HG02642 (cell line): ENCODE measurements at regions not wholly inside any gene's neighbourhood (a gene's known extent, or its start where the extent isn't known, plus 50 kb on each side); places are given as distances from the start of the nearest gene placed in this dataset.

Experiments
- ATAC-seq: cut with Tn5 transposase; IDR thresholded peaks from one replicate; pipeline ENCODE4 v1.9.1; 2021; ENCODE audit warnings: mild to moderate bottlenecking; ENCODE audit not compliant: unreplicated experiment, poor library complexity

- no peak for ATAC-seq
Observed at GRCh38 chrX:51798701-51799100, 55.5 kb downstream of the GSPT2 start.

GRCh38 chrX:51802917-51803688, 59.9 kb downstream of the GSPT2 start:
- peak; percentile 95 for ATAC-seq

- no peak for ATAC-seq
Observed at GRCh38 chrX:51803833-51804232, 60.6 kb downstream of the GSPT2 start.

- ATAC-seq, result no peak
Observed at GRCh38 chrX:51804741-51805140, 61.5 kb downstream of the GSPT2 start.

- ATAC-seq, result no peak
Observed at GRCh38 chrX:51813886-51814460, 70.7 kb downstream of the GSPT2 start.

- ATAC-seq, result no peak
Observed at GRCh38 chrX:51824061-51824460, 69.4 kb upstream of the MAGED1 start.

GRCh38 chrX:51825436-51825835, 68.0 kb upstream of the MAGED1 start:
- ATAC-seq, result no peak

- ATAC-seq, result no peak
Observed at GRCh38 chrX:51834076-51834475, 59.3 kb upstream of the MAGED1 start.

- no peak for ATAC-seq
Observed at GRCh38 chrX:51836823-51837222, 56.6 kb upstream of the MAGED1 start.

- ATAC-seq, result no peak
Observed at GRCh38 chrX:51837451-51837850, 56.0 kb upstream of the MAGED1 start.

- ATAC-seq, result no peak
Observed at GRCh38 chrX:51837921-51838320, 55.5 kb upstream of the MAGED1 start.
